ENCODE measurements at regions not wholly inside any gene's neighbourhood (a gene's known extent, or its start where the extent isn't known, plus 50 kb on each side); places are given as distances from the start of the nearest gene placed in this dataset.

GRCh38 chr3:26560081-26560480 is 62.5 kb upstream of the LRRC3B start:
- intact Hi-C loops (cut with micrococcal nuclease; ENCODE audit: unreplicated experiment) = no loop called here
- H2AFZ ChIP-seq (ENCODE audit: control insufficient read depth, low read depth, low read length) = no peak overlapping the region
- 0% methylated on average over 1 of the region's 1 CpG for WGBS (ENCODE audit: insufficient coverage, insufficient replicate concordance, low lambda C conversion rate, missing lambda C conversion rate)
- no peaks in the 10 kb centered on the region for H3K9me3 ChIP-seq (replicated peaks; ENCODE audit: control insufficient read depth, insufficient read depth, low read length)
- ChIA-PET RAD21 (ENCODE audit: unreplicated experiment) (no interaction called here), CTCF (no interaction called here), POLR2A (no interaction called here), SMC1A (ENCODE audit: uncharacterized antibody, unreplicated experiment) (no interaction called here)
- in situ Hi-C loops (cut with MboI) = no loop called here
- DNase-seq (ENCODE audit: low read depth, low spot score) (no peak), FAIRE-seq (no peak), ATAC-seq (no peak)
- no TSS peak for BruUV-seq (replicated peaks)
- H3K4me2 ChIP-seq (ENCODE audit: control insufficient read depth, insufficient read depth) = no peak overlapping the region
- no peaks in the 10 kb centered on the region for H3K27me3 ChIP-seq (replicated peaks in 1 of 2; ENCODE audit: control insufficient read depth in 2 of 2, insufficient read depth in 2 of 2, low read length in 1 of 2)
- no peaks in the 10 kb centered on the region for H4K20me1 ChIP-seq (ENCODE audit: control insufficient read depth, insufficient read depth)
- H3K79me2 ChIP-seq (ENCODE audit: control insufficient read depth, insufficient read depth, low read length) = no peaks in the 10 kb centered on the region
- no peaks in the 10 kb centered on the region for H3K4me1 ChIP-seq (ENCODE audit: control insufficient read depth, insufficient read depth, low read length)
- no peak overlapping the region for H3K9ac ChIP-seq (ENCODE audit: control insufficient read depth, insufficient read depth, low read length)
- no peak overlapping the region for H3K27ac ChIP-seq (ENCODE audit: control insufficient read depth, insufficient read depth)
- no peaks in the 10 kb centered on the region for H3K36me3 ChIP-seq (ENCODE audit: control insufficient read depth in 2 of 2, insufficient read depth in 2 of 2, low read length in 1 of 2)
- H3K4me3 ChIP-seq = no peak overlapping the region
- no peak for TF ChIP-seq ATF2 (IDR thresholded peaks at IDR 0.05; ENCODE audit: low read length)
- TF ChIP-seq SMAD5 (IDR thresholded peaks at IDR 0.05; ENCODE audit: low read depth) = no peak
- TF ChIP-seq ASH2L (IDR thresholded peaks at IDR 0.05; ENCODE audit: borderline replicate concordance, low read depth) = no peak
- TF ChIP-seq ZBTB4 (CRISPR knock-in tag; IDR thresholded peaks at IDR 0.05) = no peak
- no peak for TF ChIP-seq BCL11A (IDR thresholded peaks at IDR 0.05; ENCODE audit: low read depth, low read length)
- no peak for TF ChIP-seq RELB (IDR thresholded peaks at IDR 0.05; ENCODE audit: low read depth)
- TF ChIP-seq E2F8 (IDR thresholded peaks at IDR 0.05; ENCODE audit: low read depth, partially characterized antibody) = no peak
- TF ChIP-seq TAF1 (IDR thresholded peaks at IDR 0.05; ENCODE audit: borderline replicate concordance, low read depth, low read length) = no peak
- no peak for TF ChIP-seq E2F4 (IDR thresholded peaks at IDR 0.05; ENCODE audit: low read depth, low read length)
